ACHN (cell line): ENCODE measurements at regions not wholly inside any gene's neighbourhood (a gene's known extent, or its start where the extent isn't known, plus 50 kb on each side); places are given as distances from the start of the nearest gene placed in this dataset.
A peak's percentile ranks its signal among the peaks of the same experiment; 100 is the strongest.
"Not testable (repeated sequence)": the region's sequence is repeated elsewhere in the genome, so short reads cannot be mapped to it uniquely, and the experiment has no call there.

ENCODE experiments used
- DNase-seq: peaks from one replicate; pipeline ENCODE4 v3.0.0-alpha.2; 2015
- in situ Hi-C: cut with HindIII; loops from 2 replicates; pipeline ENCODE4 v1.10.0; 2017; ENCODE audit warnings: low sequenced_read_pairs, low pct_ligation_motif_present, low pct_unique_long_range_greater_than_20kb

GRCh38 chrX:5718651-5719050, 510.0 kb downstream of the NLGN4X start:
- in situ Hi-C loops = no loop called here
- DNase-seq = no peak

GRCh38 chrX:5716666-5717065, 512.0 kb downstream of the NLGN4X start:
- no peak for DNase-seq
- in situ Hi-C loops = no loop called here

GRCh38 chrX:5708251-5708650, 520.4 kb downstream of the NLGN4X start:
- in situ Hi-C loops = no loop called here
- no peak for DNase-seq

GRCh38 chrX:5702890-5703289, 525.8 kb downstream of the NLGN4X start:
- in situ Hi-C loops = no loop called here
- no peak for DNase-seq

GRCh38 chrX:5695971-5696370, 532.7 kb downstream of the NLGN4X start:
- in situ Hi-C loops = no loop called here
- no peak for DNase-seq

GRCh38 chrX:5683996-5684395, 544.7 kb downstream of the NLGN4X start:
- in situ Hi-C loops = no loop called here
- no peak for DNase-seq

- peak; percentile 24 for DNase-seq
- in situ Hi-C loops = no loop called here
Observed at GRCh38 chrX:5681159-5681558, 547.5 kb downstream of the NLGN4X start.

- in situ Hi-C loops = no loop called here
- no peak for DNase-seq
Observed at GRCh38 chrX:5674036-5674435, 554.6 kb downstream of the NLGN4X start.

- in situ Hi-C loops = no loop called here
- DNase-seq = no peak
Observed at GRCh38 chrX:5672099-5672498, 556.6 kb downstream of the NLGN4X start.

GRCh38 chrX:5666689-5667088, 562.0 kb downstream of the NLGN4X start:
- DNase-seq, in situ Hi-C loops: not testable (repeated sequence)

GRCh38 chrX:5656544-5656943, 572.1 kb downstream of the NLGN4X start:
- in situ Hi-C loops = no loop called here
- no peak for DNase-seq

GRCh38 chrX:5650904-5651303, 577.8 kb downstream of the NLGN4X start:
- in situ Hi-C loops = no loop called here

GRCh38 chrX:5648941-5649568, 579.6 kb downstream of the NLGN4X start:
- DNase-seq = no peak
- in situ Hi-C loops = no loop called here

More at GRCh38 chrX:5650904-5651303, 577.8 kb downstream of the NLGN4X start:
- DNase-seq = no peak

- in situ Hi-C loops = no loop called here
- DNase-seq = no peak
Observed at GRCh38 chrX:5646818-5647217, 581.8 kb downstream of the NLGN4X start.

- in situ Hi-C loops = no loop called here
- no peak for DNase-seq
Observed at GRCh38 chrX:5644776-5645175, 583.9 kb downstream of the NLGN4X start.

- in situ Hi-C loops = no loop called here
- DNase-seq = no peak
Observed at GRCh38 chrX:5640071-5640470, 588.6 kb downstream of the NLGN4X start.

- DNase-seq = no peak
- in situ Hi-C loops = no loop called here
Observed at GRCh38 chrX:5638572-5638971, 590.1 kb downstream of the NLGN4X start.

- DNase-seq = no peak
- in situ Hi-C loops = no loop called here
Observed at GRCh38 chrX:5632887-5633286, 595.8 kb downstream of the NLGN4X start.

- in situ Hi-C loops = no loop called here
- DNase-seq = no peak
Observed at GRCh38 chrX:5632061-5632614, 596.5 kb downstream of the NLGN4X start.

- no peak for DNase-seq
- in situ Hi-C loops = no loop called here
Observed at GRCh38 chrX:5617666-5618065, 611.0 kb downstream of the NLGN4X start.

- DNase-seq = no peak
- in situ Hi-C loops = no loop called here
Observed at GRCh38 chrX:5595570-5595969, 633.1 kb downstream of the NLGN4X start.
